ENCODE measurements at regions not wholly inside any gene's neighbourhood (a gene's known extent, or its start where the extent isn't known, plus 50 kb on each side); places are given as distances from the start of the nearest gene placed in this dataset.

DNA sequence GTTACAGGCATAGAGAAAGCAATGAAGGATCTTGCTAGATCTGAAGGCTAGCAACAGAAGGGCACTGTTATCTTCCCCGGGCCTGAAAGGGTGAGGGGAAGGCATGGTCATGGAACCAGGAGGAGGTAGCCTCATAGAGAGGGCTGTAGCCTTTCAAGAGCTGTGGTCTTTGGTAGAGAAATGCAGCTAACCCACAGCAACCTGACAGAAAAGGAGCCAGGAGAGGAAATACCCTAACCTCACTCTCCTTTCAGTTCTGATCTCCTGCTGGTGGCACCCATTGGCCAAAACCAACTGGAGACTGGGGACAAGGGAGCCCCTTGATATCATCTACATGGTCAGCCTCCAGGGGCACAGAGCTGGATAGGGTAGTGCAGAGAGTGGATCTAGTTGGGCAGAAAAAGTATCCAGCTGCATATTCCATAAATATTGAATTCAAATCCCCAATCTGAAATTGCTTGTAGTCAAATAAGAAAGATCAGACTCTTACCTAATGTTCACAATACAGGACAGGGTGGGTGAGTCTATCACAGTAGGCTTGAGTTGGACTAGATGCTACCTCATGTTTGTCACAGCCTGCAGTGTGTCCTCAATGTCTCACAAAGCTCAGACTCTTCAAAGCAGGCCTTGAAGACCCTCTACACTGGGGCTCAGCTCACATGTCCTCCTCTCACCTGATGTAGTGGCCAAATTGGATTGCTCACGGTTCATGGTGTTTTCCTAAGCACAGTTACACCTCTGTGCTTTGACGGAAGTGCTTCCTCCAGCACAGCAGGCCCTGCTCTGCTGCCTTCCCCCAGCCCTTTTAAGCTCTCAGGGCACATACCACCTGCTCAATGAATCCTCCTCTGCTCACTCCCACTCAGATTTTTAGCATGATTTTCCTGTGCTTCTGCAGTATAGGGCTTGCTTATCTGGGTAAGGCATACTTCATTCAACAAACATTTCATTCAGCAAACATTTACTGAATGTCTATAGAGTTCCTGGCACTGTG, 74.1 kb upstream of the JUN start:
- no peak for DNase-seq
- Histone ChIP-seq H3K4me3 (ENCODE audit: low read depth, low read length) (no peak overlapping the region), H3K27ac (no peak overlapping the region), H3K27me3 (ENCODE audit: insufficient read depth, low read depth, severe bottlenecking) (no peaks in the 10 kb centered on the region), H3K9me3 (ENCODE audit: severe bottlenecking) (no peaks in the 10 kb centered on the region), H3K36me3 (no peaks in the 10 kb centered on the region)
- TF ChIP-seq, protein P1, sequence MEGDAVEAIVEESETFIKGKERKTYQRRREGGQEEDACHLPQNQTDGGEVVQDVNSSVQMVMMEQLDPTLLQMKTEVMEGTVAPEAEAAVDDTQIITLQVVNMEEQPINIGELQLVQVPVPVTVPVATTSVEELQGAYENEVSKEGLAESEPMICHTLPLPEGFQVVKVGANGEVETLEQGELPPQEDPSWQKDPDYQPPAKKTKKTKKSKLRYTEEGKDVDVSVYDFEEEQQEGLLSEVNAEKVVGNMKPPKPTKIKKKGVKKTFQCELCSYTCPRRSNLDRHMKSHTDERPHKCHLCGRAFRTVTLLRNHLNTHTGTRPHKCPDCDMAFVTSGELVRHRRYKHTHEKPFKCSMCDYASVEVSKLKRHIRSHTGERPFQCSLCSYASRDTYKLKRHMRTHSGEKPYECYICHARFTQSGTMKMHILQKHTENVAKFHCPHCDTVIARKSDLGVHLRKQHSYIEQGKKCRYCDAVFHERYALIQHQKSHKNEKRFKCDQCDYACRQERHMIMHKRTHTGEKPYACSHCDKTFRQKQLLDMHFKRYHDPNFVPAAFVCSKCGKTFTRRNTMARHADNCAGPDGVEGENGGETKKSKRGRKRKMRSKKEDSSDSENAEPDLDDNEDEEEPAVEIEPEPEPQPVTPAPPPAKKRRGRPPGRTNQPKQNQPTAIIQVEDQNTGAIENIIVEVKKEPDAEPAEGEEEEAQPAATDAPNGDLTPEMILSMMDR (IDR thresholded peaks at IDR 0.05; ENCODE audit: low read depth, low read length): no peak

DNA sequence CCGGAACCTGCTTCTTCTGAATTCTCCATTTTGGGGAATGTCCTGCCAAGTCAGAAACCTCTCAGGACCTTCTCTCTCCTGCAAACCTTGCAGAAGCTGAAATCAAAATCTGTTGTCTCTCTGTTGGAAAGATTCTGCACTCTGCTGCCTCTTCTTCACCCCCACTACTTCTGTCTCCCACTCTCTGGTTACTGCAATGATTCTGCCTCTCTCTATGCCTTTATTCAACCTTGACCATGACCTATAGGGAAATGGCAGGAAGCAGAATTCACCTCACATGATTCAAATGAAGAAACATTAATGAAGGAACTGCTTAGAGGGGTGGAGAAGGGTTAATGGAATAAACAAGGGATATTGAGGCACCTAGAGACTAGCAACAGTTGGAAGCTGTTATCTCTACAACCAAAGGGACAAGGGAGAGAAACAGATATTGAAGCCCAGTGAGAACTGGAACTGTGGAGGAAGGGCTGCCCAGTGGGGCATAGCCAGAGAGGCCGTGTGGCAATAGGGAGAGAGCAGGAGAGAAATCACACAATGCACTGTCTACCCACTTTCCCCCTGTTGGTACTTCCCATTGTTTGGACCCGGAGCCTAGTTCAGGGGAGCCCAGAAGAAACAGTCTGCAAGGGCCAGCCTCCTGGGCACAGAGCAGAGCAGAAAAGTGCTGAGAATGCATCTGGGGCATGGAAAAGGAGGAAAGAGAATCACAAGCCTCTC, 76.1 kb upstream of the JUN start:
- no peak overlapping the region for H3K27ac ChIP-seq
- no peak for DNase-seq
- TF ChIP-seq, protein P1 (IDR thresholded peaks at IDR 0.05; ENCODE audit: low read depth, low read length): no peak
- H3K27me3 ChIP-seq (ENCODE audit: insufficient read depth, low read depth, severe bottlenecking): no peaks in the 10 kb centered on the region
- no peak overlapping the region for H3K4me3 ChIP-seq (ENCODE audit: low read depth, low read length)
- no peaks in the 10 kb centered on the region for H3K9me3 ChIP-seq (ENCODE audit: severe bottlenecking)
- H3K36me3 ChIP-seq: no peaks in the 10 kb centered on the region

DNA sequence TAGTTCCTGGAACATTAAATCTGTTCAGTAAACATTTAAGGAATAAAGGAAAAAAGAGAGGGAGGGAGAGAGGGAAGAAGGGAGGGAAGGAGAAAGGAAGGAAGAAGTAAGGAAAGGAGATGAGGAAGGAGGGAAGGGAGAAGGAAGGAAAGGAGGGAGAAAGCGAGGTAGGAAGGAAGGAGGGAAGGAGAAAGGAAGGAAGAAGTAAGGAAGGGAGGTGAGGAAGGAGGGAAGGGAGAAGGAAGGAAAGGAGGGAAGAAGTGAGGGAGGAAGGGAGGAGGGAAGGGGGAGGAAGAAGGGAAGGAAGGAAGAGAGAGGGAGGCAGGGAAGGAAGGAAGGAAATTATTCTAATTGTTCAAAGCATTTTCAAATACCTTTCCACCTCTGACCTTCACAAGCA, 77.2 kb upstream of the JUN start:
- DNase-seq: no peak
- TF ChIP-seq, protein P1 (IDR thresholded peaks at IDR 0.05; ENCODE audit: low read depth, low read length): no peak
- no peak overlapping the region for H3K27ac ChIP-seq
- H3K4me3 ChIP-seq (ENCODE audit: low read depth, low read length): no peak overlapping the region
- H3K27me3 ChIP-seq (ENCODE audit: insufficient read depth, low read depth, severe bottlenecking): no peaks in the 10 kb centered on the region
- H3K36me3 ChIP-seq: no peaks in the 10 kb centered on the region
- no peaks in the 10 kb centered on the region for H3K9me3 ChIP-seq (ENCODE audit: severe bottlenecking)

DNA sequence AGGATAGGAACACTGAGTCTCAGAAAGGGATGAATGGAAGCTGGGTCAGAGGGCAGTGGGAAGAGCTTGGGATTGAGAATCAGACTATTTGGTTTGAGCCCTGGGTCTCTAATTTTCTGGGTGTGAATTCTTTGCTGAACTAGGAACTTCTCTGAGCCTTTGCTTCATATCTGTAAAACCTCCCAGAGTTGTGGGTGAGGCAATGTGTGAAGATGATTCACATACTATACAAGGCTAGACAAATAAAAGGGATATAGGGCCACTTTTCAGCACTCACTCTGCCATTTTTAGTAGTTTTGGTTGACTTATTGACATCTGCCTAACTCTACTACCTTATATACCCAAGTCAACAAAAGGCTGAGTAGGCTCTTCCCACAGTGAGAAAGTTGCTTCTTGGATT, 77.7 kb upstream of the JUN start:
- Histone ChIP-seq H3K4me3 (ENCODE audit: low read depth, low read length) (no peak overlapping the region), H3K9me3 (ENCODE audit: severe bottlenecking) (no peaks in the 10 kb centered on the region), H3K36me3 (no peaks in the 10 kb centered on the region), H3K27me3 (ENCODE audit: insufficient read depth, low read depth, severe bottlenecking) (no peaks in the 10 kb centered on the region), H3K27ac (no peak overlapping the region)
- TF ChIP-seq, protein P1 (IDR thresholded peaks at IDR 0.05; ENCODE audit: low read depth, low read length): no peak
- no peak for DNase-seq

DNA sequence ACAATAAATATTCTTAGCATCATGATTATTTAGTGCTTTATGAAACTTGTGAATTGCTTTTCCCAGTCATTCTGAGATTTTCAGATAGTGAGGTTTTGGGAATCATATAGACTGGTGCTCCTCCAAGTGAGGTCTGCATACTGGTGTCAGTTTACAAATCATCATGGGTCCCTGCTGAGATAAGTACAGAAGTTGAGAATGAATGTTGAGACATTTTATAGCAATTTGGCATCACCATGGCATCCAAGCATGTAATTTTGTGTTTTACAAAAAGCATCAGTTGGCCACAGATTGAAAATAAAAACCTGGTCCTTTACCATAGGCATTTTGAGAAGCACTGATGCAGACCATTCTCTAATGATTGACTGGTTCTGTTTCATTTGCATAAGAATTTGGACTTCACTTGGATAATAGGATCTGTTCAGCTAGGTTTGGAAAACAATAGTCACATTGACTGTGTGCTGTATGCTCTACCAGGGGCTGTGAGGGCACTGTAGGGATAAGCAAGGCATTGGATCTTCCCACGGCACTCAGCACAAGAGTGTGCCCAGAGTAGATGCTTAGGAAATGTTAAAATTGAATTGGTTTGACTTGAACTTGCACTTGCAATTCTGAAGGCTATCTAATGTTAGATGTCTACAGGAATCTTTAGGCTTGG, 79.0 kb upstream of the JUN start:
- Histone ChIP-seq H3K9me3 (ENCODE audit: severe bottlenecking) (no peaks in the 10 kb centered on the region), H3K4me3 (ENCODE audit: low read depth, low read length) (no peak overlapping the region), H3K27ac (no peak overlapping the region), H3K27me3 (ENCODE audit: insufficient read depth, low read depth, severe bottlenecking) (no peaks in the 10 kb centered on the region), H3K36me3 (no peaks in the 10 kb centered on the region)
- no peak for DNase-seq
- TF ChIP-seq, protein P1 (IDR thresholded peaks at IDR 0.05; ENCODE audit: low read depth, low read length): no peak
